ENCODE measurements at regions not wholly inside any gene's neighbourhood (a gene's known extent, or its start where the extent isn't known, plus 50 kb on each side); places are given as distances from the start of the nearest gene placed in this dataset.
"Not testable (repeated sequence)": the region's sequence is repeated elsewhere in the genome, so short reads cannot be mapped to it uniquely, and the experiment has no call there.

DNA sequence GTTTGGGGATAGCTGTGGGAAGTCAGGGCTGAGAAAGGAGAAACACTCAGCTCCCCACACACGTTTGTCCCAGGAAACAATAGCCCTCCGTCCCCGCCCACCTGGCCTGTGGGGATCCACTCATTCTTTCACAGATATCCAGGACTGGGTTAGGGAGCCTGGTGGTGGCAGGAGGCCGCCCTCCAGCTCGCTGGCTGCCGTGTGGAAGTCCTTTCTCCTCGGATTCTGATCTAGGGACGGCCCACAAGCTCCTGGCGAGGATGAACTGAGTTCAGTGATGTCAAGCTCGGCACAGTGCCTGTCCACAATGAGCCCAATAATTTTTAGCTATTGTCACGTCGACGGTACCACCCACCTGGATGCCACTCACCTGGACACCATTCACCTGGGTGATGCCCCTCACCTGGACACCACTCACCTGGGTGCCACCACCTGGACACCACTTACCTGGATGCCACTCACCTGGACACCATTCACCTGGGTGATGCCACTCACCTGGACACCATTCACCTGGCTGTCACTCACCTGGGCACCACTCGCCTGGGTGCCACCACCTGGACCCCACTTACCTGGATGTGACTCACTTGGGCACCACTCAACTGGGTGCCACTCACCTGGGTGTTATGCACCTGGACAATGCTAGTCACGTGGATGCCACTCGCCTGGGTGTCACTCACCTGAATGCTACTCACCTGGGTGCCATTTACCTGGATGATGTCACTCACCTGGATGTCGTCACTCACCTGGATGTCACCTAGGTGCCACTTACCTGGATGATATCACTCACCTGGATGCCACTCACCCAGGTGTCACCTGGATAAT lies 172.5 kb upstream of the FOXF1 start:
- no peak for FAIRE-seq

GRCh38 chr16:86338403-86339115 lies 171.8 kb upstream of the FOXF1 start:
- FAIRE-seq = no peak

DNA sequence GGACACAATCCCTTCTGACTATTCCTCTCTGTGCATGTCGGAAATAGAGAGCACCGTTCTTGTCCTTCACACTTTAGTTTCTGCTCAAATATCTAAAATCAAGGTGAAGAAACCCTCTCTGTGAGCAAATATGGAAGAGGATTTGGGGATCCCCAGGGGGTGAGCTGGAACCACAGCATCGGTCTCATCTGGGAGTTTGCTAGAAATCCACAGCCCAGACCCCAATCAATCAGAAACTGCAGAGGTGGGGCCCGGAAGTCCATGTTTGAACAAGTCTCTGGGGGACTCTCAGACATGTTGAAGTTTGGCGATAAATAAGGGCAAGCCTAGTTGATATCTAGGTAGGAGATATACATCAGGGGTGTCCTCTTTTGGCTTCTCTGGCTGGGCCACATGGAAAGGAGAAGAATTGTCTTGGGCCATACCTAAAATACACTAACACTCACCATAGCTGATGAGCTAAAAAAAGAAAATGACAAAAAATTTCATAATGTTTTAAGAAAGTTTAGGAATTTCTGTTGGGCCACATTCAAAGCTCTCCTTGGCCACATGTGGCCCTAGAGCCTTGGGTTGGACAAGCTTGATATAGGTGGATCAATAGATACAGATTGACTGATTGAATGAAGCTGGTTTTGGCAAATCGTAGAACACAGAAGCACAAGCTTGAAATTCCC lies 168.0 kb upstream of the FOXF1 start:
- FAIRE-seq = no peak

- FAIRE-seq = no peak
Observed at GRCh38 chr16:86343027-86343795, 167.1 kb upstream of the FOXF1 start.

- no peak for FAIRE-seq
Observed at GRCh38 chr16:86343796-86344585, 166.3 kb upstream of the FOXF1 start.

DNA sequence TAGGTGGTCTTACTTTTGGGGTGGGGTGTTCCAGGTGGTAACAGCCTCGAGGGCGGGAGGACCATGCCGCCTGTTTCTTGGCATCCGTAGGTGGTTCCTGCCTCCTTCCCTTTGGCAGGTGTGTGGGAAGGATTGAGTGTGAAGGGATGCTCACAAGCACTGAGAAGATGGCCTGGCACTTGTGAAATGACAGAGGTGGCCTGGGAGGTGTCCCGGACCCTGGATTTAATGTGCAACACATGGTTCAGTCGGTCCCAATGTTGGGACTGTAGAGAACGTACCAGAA lies 165.8 kb upstream of the FOXF1 start:
- FAIRE-seq = no peak

DNA sequence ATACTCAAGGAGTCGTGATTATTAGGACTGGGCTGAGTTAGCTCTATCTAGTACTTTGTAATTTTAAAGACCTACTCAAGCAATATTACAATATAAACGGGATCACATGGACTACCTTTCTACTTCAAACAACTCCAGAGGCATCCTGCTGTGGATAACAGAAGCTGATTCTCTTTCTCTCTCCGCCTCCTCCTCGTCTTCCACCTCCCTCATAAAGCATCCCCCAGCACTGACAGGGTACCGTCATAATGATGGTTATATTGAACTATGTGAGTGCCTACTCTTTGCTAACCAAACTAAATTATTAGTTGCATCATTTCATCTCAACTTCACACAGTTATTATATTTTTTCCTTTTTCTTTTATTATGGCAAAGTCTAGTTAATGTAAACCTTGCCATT lies 165.4 kb upstream of the FOXF1 start:
- no peak for FAIRE-seq

GRCh38 chr16:86345516-86345915 lies 164.8 kb upstream of the FOXF1 start:
- FAIRE-seq = no peak

DNA sequence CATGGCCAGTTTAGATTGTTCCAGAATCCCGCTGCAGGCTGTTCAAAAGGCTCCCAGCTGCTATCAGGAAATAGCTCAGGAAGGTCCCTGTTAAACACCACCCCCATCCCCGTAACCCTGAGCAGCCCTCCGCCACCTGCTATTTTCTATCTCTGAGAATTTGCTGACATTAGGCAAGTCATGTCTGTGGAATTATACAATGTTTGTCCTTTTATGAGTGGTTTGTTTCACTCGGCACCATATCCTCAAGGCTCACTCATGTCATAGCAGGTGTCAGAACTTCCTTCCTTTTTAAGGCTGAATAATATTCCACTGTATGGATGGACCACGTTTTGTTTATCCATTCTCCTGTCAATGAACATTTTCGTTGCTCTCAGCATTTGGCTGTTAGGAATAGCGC lies 164.3 kb upstream of the FOXF1 start:
- no peak for FAIRE-seq

- FAIRE-seq = no peak
Observed at GRCh38 chr16:86347090-86347489, 163.2 kb upstream of the FOXF1 start.

- no peak for FAIRE-seq
Observed at GRCh38 chr16:86347916-86348555, 162.3 kb upstream of the FOXF1 start.

DNA sequence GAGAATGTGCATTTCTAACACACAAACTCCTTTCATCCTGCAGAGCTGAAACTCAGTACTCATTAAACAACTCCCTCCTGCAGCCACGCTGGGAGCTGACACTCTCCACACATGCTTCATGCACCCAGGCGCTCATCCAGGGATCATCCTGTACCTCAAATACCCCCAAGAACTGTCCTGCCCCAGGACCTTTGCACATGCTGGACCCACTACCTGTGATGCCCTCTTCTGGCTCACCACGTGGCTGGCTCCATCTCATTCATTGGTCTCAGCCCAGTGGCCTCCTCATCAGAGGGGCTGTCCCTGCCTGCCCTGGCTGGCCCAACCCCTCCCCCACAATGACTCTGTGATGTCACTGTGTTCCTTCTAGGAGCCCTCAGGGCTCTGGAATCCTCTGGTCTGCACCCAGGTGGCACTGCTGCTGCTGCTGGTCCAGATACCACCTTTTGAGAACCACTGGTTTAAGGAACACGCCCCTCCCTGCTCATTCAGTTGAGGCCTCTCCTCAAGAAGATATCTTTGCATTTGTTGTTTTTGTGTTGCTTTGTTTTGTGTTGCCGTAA lies 160.9 kb upstream of the FOXF1 start:
- no peak for FAIRE-seq

DNA sequence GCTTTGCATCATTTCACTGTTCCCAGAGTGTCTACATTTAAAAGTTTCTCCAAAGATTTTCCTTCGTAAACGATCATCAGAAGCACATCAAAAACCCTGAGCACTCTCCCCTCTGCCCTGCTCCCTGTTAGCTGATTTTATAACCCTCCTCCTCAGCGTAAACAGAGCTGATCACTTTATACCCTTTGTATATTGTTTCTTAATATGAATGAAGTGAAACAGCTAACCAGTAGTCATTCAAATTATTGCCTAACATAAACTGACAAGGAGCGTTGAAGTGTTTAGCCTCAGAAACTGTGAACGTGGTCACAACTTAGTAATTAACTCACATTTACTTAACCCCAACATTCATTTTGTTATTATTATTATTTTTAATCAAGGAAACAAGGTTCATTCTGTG lies 160.0 kb upstream of the FOXF1 start:
- no peak for FAIRE-seq

DNA sequence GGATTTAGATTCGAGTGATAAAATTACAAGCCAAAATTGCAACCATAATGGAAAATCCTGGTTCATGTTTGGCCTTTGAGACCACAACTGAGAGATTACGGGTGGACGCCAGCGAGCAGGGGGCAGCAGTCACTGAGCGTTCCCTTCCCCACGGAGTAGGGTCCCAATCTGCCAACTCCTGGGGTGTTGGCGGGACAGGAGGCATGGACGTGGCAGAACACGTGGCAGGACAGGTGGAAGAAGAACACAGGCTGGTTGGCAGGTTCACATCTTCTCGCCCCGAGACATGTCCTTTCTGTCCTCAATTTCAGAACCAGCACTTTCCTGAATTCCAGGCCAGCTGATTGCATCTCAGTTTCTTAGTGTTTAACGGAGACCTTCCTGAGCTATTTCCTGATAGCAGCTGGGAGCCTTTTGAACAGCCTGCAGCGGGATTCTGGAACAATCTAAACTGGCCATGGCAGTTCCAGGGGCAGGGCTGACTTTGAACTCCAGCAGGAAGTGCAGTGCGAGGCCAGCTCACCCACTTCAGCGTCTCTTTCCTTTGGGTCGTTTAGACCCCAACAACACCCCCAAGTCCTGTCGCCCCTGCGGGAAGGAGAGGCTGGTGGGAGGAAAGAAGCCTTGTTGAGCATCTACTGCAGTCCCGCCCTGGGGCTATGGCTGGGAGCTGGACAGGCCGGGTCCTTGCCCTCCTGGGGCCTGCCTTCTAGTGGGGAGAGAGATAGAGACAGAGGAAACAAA lies 159.1 kb upstream of the FOXF1 start:
- no peak for FAIRE-seq

DNA sequence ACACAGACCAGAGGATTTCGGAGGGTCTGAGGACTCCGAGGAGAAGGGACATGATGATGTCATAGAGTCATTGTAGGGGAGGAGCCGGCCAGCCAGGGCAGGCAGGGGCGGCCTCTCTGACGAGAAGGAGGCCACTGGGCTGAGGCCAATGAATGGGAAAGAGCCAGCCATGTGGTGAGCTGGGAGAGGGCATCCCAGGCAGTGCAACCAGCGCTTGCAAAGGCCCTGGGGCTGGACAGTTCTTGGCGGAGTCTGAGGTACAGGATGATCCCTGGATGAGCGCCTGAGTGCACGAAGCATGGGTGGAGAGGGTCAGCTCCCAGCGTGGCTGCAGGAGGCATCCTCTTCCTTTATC lies 158.6 kb upstream of the FOXF1 start:
- not testable (repeated sequence) for FAIRE-seq

- FAIRE-seq = no peak
Observed at GRCh38 chr16:86353148-86353547, 157.2 kb upstream of the FOXF1 start.

- no peak for FAIRE-seq
Observed at GRCh38 chr16:86353948-86354347, 156.4 kb upstream of the FOXF1 start.

DNA sequence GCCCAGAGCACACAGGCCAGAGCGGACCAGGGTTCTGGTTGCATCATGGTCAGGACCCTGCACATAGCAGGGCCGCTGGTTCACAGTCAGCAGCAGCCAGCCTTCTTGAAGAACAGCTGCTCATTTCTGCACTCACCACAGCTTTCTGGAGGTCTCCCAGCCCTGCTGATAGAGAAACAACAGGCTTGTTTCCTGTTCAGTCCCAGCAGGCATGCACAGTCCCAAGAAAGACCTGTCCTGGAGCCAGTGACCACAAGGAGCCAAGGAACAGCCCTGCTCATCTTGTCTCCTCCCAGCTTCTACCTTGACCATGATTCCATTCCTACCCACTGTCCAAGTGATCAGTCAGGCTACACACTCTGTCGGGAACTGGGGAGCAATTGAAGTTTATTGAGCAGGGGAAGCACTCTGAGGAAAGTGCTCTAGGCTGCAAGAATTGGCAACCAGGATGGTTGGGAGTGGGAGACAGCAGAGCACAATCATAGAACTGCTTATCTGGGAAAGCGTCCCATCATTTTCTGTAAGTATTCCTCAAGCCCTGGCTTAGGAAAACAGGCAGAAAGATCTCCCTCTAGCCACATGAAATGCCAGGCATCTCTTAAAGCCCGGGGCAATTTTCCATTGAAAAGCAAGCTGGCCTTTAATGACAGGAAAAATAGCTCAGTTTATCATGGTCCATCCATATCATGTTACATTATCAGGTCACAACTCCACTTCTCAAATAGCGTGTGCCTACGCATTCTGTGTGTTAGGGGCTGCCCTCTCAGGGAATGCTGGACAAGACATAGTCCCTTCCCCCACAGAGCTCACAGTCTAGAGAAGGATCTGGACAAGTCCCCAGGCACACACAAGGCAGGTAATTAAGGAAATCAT lies 155.4 kb upstream of the FOXF1 start:
- no peak for FAIRE-seq

GRCh38 chr16:86355531-86355930 lies 154.8 kb upstream of the FOXF1 start:
- no peak for FAIRE-seq

DNA sequence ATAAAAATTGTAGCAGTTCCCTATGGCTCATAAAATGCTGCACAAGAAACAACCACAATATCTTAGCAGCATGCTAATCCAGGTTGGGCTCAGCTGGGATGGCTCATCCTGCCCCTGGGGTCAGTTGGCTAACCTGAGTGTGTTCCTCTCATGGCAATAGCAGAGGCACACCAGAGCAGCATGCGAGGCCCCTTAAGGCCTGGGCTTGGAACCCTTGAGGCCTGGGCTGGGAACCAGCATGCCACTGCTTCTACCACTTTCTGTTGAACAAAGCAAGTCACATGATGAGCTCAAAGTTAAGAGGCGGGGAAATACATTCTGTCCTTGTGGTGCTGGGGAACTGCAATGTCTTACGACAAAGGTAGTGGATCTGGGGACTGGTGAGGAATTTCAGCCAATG lies 154.4 kb upstream of the FOXF1 start:
- FAIRE-seq = no peak

Data from A204.1 (cell line).